A673 (cell line): ENCODE measurements at regions not wholly inside any gene's neighbourhood (a gene's known extent, or its start where the extent isn't known, plus 50 kb on each side); places are given as distances from the start of the nearest gene placed in this dataset.

ENCODE experiments used
- BruUV-seq: library from RNA; stranded (reverse); fragments of 400-500 nt; replicated peaks from 2 replicates; lab custom pipeline; 2021; lab: Mats Ljungman, UMichigan
- CTCF ChIA-PET: fragments of 300-600 bp; sonication (Branson Sonifier 250); formaldehyde crosslinking; loops from one replicate; lab custom pipeline; 2022; ENCODE audit warnings: antibody characterized with exemption; lab: Charles Lee
- POLR2A ChIA-PET: fragments of 300-600 bp; sonication (Branson Sonifier 250); formaldehyde crosslinking; loops from one replicate; lab custom pipeline; 2022; ENCODE audit warnings: antibody characterized with exemption; ENCODE audit not compliant: low non-redundant PET; lab: Charles Lee
- DNase-seq: peaks from one replicate; pipeline ENCODE4 v3.0.0-alpha.2; 2015; ENCODE audit warnings: low spot score
- H3K27ac ChIP-seq: fragments of 200-600 bp; sonication (generic); 2 replicates; pipeline ENCODE4 v1.5.1; 2016; ENCODE audit warnings: mixed run types, low read depth, mild to moderate bottlenecking, mixed read lengths, antibody characterized with exemption, low read length; ENCODE audit not compliant: poor library complexity, severe bottlenecking
- H3K27me3 ChIP-seq: fragments of 200-600 bp; sonication (generic); replicated peaks from 2 replicates; pipeline ENCODE4 v1.6.1; 2017; ENCODE audit warnings: mixed run types, low read depth, mild to moderate bottlenecking, mixed read lengths, antibody characterized with exemption, low read length; ENCODE audit not compliant: insufficient read depth, poor library complexity
- H3K36me3 ChIP-seq: fragments of 200-600 bp; sonication (generic); 2 replicates; pipeline ENCODE4 v1.6.1; 2016; ENCODE audit warnings: mixed run types, mild to moderate bottlenecking, mixed read lengths, antibody characterized with exemption, low read length; ENCODE audit not compliant: insufficient read depth, poor library complexity, severe bottlenecking
- H3K4me1 ChIP-seq: fragments of 200-600 bp; sonication (generic); 2 replicates; pipeline ENCODE4 v1.6.1; 2017; ENCODE audit warnings: mixed run types, mild to moderate bottlenecking, mixed read lengths, antibody characterized with exemption, low read length; ENCODE audit not compliant: insufficient read depth, poor library complexity, severe bottlenecking
- H3K4me3 ChIP-seq: fragments of 200-600 bp; sonication (generic); 2 replicates; pipeline ENCODE4 v1.5.1; 2016; ENCODE audit warnings: low read depth, mixed run types, mild to moderate bottlenecking, mixed read lengths, low read length; ENCODE audit not compliant: poor library complexity, severe bottlenecking
- H3K9me3 ChIP-seq: fragments of 200-600 bp; sonication (generic); 2 replicates; pipeline ENCODE4 v1.6.1; 2016; ENCODE audit warnings: mixed run types, low read depth, mild to moderate bottlenecking, mixed read lengths, antibody characterized with exemption, low read length; ENCODE audit not compliant: poor library complexity, severe bottlenecking
- EZH2 ChIP-seq: fragments of 200-600 bp; sonication (generic); IDR thresholded peaks from 2 replicates; pipeline ENCODE4 v1.6.1; 2017; ENCODE audit warnings: borderline replicate concordance, low read depth, mild to moderate bottlenecking, mixed read lengths, antibody characterized with exemption, low read length; ENCODE audit not compliant: poor library complexity, severe bottlenecking
- intact Hi-C: fragments of 100-400 bp; cut with micrococcal nuclease; formaldehyde crosslinking; loops from one replicate; pipeline ENCODE4 v1.10.0; 2022; ENCODE audit not compliant: unreplicated experiment
- TF ChIP-seq, protein P1 (sequence below): fragments of 300-800, 200-600 bp; sonication (generic); conservative IDR thresholded peaks from 2 replicates; pipeline ENCODE4 v1.5.1; 2017; ENCODE audit warnings: low read depth, mild to moderate bottlenecking, antibody characterized with exemption, low read length, moderate library complexity, mixed read lengths

GRCh38 chr5:4374866-4375265 lies 765.3 kb upstream of the ADAMTS16 start:
- no TSS peak for BruUV-seq
- Histone ChIP-seq H3K4me1 (no peaks in the 10 kb centered on the region), H3K27ac (no peak overlapping the region), H3K4me3 (no peak overlapping the region), H3K36me3 (no peaks in the 10 kb centered on the region), H3K27me3 (no peaks in the 10 kb centered on the region), H3K9me3 (peaks cover 61% of the 10 kb centered on the region)
- CTCF ChIA-PET, result no interaction called here
- no peak for DNase-seq
- no peak for TF ChIP-seq EZH2
- TF ChIP-seq, protein P1, sequence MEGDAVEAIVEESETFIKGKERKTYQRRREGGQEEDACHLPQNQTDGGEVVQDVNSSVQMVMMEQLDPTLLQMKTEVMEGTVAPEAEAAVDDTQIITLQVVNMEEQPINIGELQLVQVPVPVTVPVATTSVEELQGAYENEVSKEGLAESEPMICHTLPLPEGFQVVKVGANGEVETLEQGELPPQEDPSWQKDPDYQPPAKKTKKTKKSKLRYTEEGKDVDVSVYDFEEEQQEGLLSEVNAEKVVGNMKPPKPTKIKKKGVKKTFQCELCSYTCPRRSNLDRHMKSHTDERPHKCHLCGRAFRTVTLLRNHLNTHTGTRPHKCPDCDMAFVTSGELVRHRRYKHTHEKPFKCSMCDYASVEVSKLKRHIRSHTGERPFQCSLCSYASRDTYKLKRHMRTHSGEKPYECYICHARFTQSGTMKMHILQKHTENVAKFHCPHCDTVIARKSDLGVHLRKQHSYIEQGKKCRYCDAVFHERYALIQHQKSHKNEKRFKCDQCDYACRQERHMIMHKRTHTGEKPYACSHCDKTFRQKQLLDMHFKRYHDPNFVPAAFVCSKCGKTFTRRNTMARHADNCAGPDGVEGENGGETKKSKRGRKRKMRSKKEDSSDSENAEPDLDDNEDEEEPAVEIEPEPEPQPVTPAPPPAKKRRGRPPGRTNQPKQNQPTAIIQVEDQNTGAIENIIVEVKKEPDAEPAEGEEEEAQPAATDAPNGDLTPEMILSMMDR, result no peak
- POLR2A ChIA-PET, result no interaction called here
- intact Hi-C loops, result no loop called here

DNA sequence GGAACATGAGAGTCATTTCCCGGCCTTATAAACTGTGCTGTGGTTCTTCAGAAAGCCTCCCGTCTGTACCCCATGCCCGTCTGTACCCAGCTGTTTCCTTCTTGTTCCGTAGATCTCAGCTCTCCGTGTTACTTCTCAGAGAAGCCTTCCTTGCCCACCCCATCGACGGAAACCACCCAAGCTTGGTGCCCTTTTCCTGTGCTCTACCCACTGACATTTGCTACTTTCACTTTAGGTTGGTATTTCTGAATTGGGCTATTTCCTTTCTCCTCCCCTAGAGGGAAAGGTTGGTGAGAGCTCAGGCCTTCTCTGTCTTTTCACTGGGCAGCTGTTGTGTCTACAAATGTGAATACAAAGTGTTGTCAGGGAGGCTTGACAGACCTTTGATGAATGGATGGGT lies 764.5 kb upstream of the ADAMTS16 start:
- Histone ChIP-seq H3K27ac (no peak overlapping the region), H3K4me1 (no peaks in the 10 kb centered on the region), H3K36me3 (no peaks in the 10 kb centered on the region), H3K4me3 (no peak overlapping the region), H3K9me3 (peaks cover 58% of the 10 kb centered on the region), H3K27me3 (no peaks in the 10 kb centered on the region)
- POLR2A ChIA-PET, result no interaction called here
- intact Hi-C loops, result no loop called here
- BruUV-seq, result no TSS peak
- TF ChIP-seq EZH2, result no peak
- TF ChIP-seq, protein P1, result no peak
- no peak for DNase-seq
- CTCF ChIA-PET, result no interaction called here

DNA sequence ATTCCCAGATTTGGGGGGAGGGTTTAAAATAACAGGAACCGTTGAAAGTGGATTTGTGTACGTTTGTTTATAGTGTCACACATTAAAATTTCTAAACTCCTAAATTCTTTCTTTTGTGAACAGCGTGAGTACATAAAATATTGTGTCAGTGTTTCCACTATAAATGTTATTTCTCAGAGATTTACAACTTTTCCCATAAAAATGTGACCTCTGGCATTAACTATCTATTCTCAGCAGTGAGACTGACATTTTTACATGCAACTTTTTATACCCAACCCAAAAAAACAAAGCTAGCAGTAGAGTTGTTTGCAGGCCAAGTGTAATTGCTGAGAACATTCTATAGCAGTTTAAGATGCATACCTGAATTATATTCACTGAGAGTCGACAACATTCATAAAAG lies 757.0 kb upstream of the ADAMTS16 start:
- no TSS peak for BruUV-seq
- CTCF ChIA-PET, result no interaction called here
- no peak for DNase-seq
- Histone ChIP-seq H3K4me1 (no peaks in the 10 kb centered on the region), H3K4me3 (no peak overlapping the region), H3K27ac (no peak overlapping the region), H3K36me3 (no peaks in the 10 kb centered on the region), H3K9me3 (peaks cover 36% of the 10 kb centered on the region), H3K27me3 (no peaks in the 10 kb centered on the region)
- intact Hi-C loops, result no loop called here
- TF ChIP-seq, protein P1, result no peak
- TF ChIP-seq EZH2, result no peak
- POLR2A ChIA-PET, result no interaction called here
